ENCODE measurements at regions not wholly inside any gene's neighbourhood (a gene's known extent, or its start where the extent isn't known, plus 50 kb on each side); places are given as distances from the start of the nearest gene placed in this dataset.

DNA sequence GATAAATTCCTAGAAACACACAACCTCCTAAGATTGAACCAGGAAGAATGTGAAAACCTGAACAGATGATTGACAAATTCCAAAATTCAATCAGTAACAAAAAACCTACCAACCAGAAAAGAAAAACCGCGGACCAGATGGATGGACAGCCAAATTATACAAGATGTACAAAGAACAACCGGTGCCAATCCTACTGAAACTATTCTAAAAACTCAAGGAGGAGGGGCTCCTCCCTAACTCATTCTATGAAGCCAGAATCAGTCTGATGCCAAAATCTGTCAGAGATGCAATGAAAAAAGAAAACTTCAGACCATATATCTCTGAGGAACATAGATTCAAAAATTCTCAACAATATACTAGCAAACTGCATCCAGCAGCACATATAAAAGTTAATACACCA is 262.4 kb upstream of the DAB1 start:
- TF ChIP-seq POLR2AphosphoS5 (IDR thresholded peaks at IDR 0.05; ENCODE audit: low read depth, low read length) (no peak), TAF1 (IDR thresholded peaks at IDR 0.05; ENCODE audit: borderline replicate concordance, insufficient read depth, low read length) (no peak)
